GM23338 (cell line): ENCODE measurements at regions not wholly inside any gene's neighbourhood (a gene's known extent, or its start where the extent isn't known, plus 50 kb on each side); places are given as distances from the start of the nearest gene placed in this dataset.

ENCODE experiments used
- ATAC-seq: fragments of 200-7000 bp; cut with Tn5 transposase; 3 replicates; pipeline ENCODE4 v1.9.1; 2020
- DNase-seq: peaks from one replicate; pipeline ENCODE4 v3.0.0-alpha.2; 2015; ENCODE audit warnings: low spot score
- H2AFZ ChIP-seq: fragments of 200-600 bp; sonication (generic); 2 replicates; pipeline ENCODE4 v1.8.0; 2016; ENCODE audit warnings: antibody characterized with exemption, mild to moderate bottlenecking, moderate library complexity
- H3F3A ChIP-seq: fragments of 200-600 bp; sonication (generic); replicated peaks from 2 replicates; pipeline ENCODE4 v1.8.0; 2017; ENCODE audit warnings: antibody characterized with exemption, mixed run types, low read depth
- H3K27ac ChIP-seq: fragments of 200-600 bp; sonication (generic); 2 replicates; pipeline ENCODE4 v1.6.1; 2016; ENCODE audit warnings: low read depth
- H3K27me3 ChIP-seq: fragments of 200-600 bp; sonication (generic); 2 replicates; pipeline ENCODE4 v1.8.0; 2016; ENCODE audit warnings: mild to moderate bottlenecking, mixed run types, moderate library complexity; ENCODE audit not compliant: insufficient read depth
- H3K36me3 ChIP-seq: fragments of 200-600 bp; sonication (generic); 2 replicates; pipeline ENCODE4 v1.8.0; 2016; ENCODE audit warnings: mild to moderate bottlenecking; ENCODE audit not compliant: insufficient read depth
- H3K4me1 ChIP-seq: fragments of 200-600 bp; sonication (generic); 2 replicates; pipeline ENCODE4 v1.8.0; 2016; ENCODE audit warnings: mild to moderate bottlenecking, moderate library complexity; ENCODE audit not compliant: insufficient read depth
- H3K4me2 ChIP-seq: fragments of 200-600 bp; sonication (generic); 2 replicates; pipeline ENCODE4 v1.7.1; 2017; ENCODE audit warnings: mixed run types
- H3K4me3 ChIP-seq: fragments of 200-600 bp; sonication (generic); 2 replicates; pipeline ENCODE4 v1.6.1; 2016; ENCODE audit warnings: mixed run types
- H3K79me2 ChIP-seq: fragments of 200-600 bp; sonication (generic); replicated peaks from 2 replicates; pipeline ENCODE4 v1.8.0; 2017; ENCODE audit warnings: mild to moderate bottlenecking; ENCODE audit not compliant: insufficient read depth
- H3K9me2 ChIP-seq: fragments of 200-600 bp; sonication (generic); 2 replicates; pipeline ENCODE4 v1.8.0; 2017; ENCODE audit not compliant: insufficient read depth
- H4K20me1 ChIP-seq: fragments of 200-600 bp; sonication (generic); replicated peaks from 2 replicates; pipeline ENCODE4 v1.8.0; 2017; ENCODE audit warnings: mild to moderate bottlenecking; ENCODE audit not compliant: insufficient read depth
- H3K27ac Mint-ChIP-seq: 2 replicates; pipeline ENCODE4 v1.8.0; 2020; ENCODE audit warnings: inconsistent platforms, mild to moderate bottlenecking, moderate library complexity, mixed read lengths
- H3K27me3 Mint-ChIP-seq: 3 replicates; pipeline ENCODE4 v1.8.0; 2022; ENCODE audit warnings: low read depth, mild to moderate bottlenecking, moderate library complexity, mixed read lengths, inconsistent platforms; ENCODE audit not compliant: insufficient read depth, poor library complexity
- H3K36me3 Mint-ChIP-seq: 3 replicates; pipeline ENCODE4 v1.8.0; 2021; ENCODE audit warnings: low read depth, mild to moderate bottlenecking, inconsistent platforms, moderate library complexity, mixed read lengths
- H3K4me1 Mint-ChIP-seq: 3 replicates; pipeline ENCODE4 v1.8.0; 2020; ENCODE audit warnings: mild to moderate bottlenecking, inconsistent platforms, mixed read lengths
- H3K4me3 Mint-ChIP-seq: 3 replicates; pipeline ENCODE4 v1.8.0; 2021; ENCODE audit warnings: moderate library complexity, mild to moderate bottlenecking, inconsistent platforms, mixed read lengths
- H3K9me3 Mint-ChIP-seq: 3 replicates; pipeline ENCODE4 v1.8.0; 2020; ENCODE audit warnings: moderate library complexity, mild to moderate bottlenecking, inconsistent platforms, mixed read lengths
- CREB1 ChIP-seq: fragments of 250-450 bp; sonication (Bioruptor Pico); IDR thresholded peaks from 2 replicates; pipeline ENCODE4 v1.5.0; 2020; ENCODE audit warnings: low read depth, mild to moderate bottlenecking, moderate library complexity
- EZH2 ChIP-seq: fragments of 200-600 bp; sonication (generic); IDR thresholded peaks from one replicate; pipeline ENCODE4 v1.8.0; 2017; ENCODE audit warnings: antibody characterized with exemption, mild to moderate bottlenecking, low read depth; ENCODE audit not compliant: unreplicated experiment
- EZH2phosphoT487 ChIP-seq: fragments of 200-600 bp; sonication (generic); IDR thresholded peaks from one replicate; pipeline ENCODE4 v1.8.1; 2018; ENCODE audit warnings: antibody characterized with exemption; ENCODE audit not compliant: unreplicated experiment
- JUNB ChIP-seq: IDR thresholded peaks from one replicate; pipeline ENCODE4 v1.6.1; 2016; ENCODE audit warnings: antibody characterized with exemption; ENCODE audit not compliant: unreplicated experiment
- NANOG ChIP-seq: IDR thresholded peaks from 2 replicates; pipeline ENCODE4 v1.6.1; 2016; ENCODE audit warnings: antibody characterized with exemption, borderline replicate concordance
- POLR2AphosphoS5 ChIP-seq: IDR thresholded peaks from 2 replicates; pipeline ENCODE4 v1.6.1; 2016; ENCODE audit warnings: antibody characterized with exemption, low read depth
- STAT1 ChIP-seq: IDR thresholded peaks from one replicate; pipeline ENCODE4 v1.6.1; 2016; ENCODE audit warnings: antibody characterized with exemption; ENCODE audit not compliant: unreplicated experiment
- ZNF114 ChIP-seq: fragments of 250-450 bp; sonication (Bioruptor Pico); IDR thresholded peaks from 2 replicates; pipeline ENCODE4 v1.5.0; 2020; ENCODE audit warnings: mild to moderate bottlenecking, moderate library complexity
- ZNF331 ChIP-seq: fragments of 250-450 bp; sonication (Bioruptor Pico); IDR thresholded peaks from 2 replicates; pipeline ENCODE4 v1.5.0; 2020; ENCODE audit warnings: low read depth, mild to moderate bottlenecking, moderate library complexity
- TF ChIP-seq, protein P1 (sequence below), 2 experiments: fragments of 200-600 bp in 1 of 2; sonication (generic) in 1 of 2; conservative IDR thresholded peaks; 2 replicates each; pipeline versions ENCODE4 v1.5.1 to v1.6.1; 2016 to 2017; ENCODE audit warnings: antibody characterized with exemption in 2 of 2, low read depth in 2 of 2, mild to moderate bottlenecking in 2 of 2, moderate library complexity in 1 of 2
- TF ChIP-seq, protein P2 (sequence below): IDR thresholded peaks from 2 replicates; pipeline ENCODE4 v1.6.1; 2016; ENCODE audit warnings: antibody characterized with exemption
- TF ChIP-seq, protein P3 (sequence below): fragments of 250-450 bp; sonication (Bioruptor Pico); IDR thresholded peaks from 2 replicates; pipeline ENCODE4 v1.5.0; 2020; ENCODE audit warnings: mild to moderate bottlenecking, moderate library complexity
- TF ChIP-seq, protein P4 (sequence below): IDR thresholded peaks from one replicate; pipeline ENCODE4 v1.6.1; 2018; ENCODE audit warnings: antibody characterized with exemption; ENCODE audit not compliant: unreplicated experiment

DNA sequence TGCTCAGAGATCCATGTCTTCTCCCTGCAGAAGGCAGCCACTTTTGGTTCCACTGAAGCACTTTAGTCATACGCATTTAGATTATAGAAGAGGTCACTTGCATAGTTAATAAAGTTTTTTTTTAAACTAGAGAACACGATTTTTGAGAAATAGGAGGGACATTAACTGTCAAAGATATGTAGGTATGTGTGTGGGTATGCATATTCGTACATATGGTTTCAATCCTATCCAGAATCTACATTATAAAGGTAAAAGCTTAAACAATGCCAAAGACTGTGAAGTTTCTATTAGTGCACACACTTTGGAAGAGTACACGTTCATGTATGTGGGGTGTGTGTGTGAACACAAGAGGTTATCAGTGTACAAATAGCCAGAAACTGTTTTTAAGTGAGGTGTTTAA lies 103.2 kb downstream of the BTBD3 start:
- H3K4me3 Mint-ChIP-seq, result no peak overlapping the region
- H4K20me1 ChIP-seq, result no peaks in the 10 kb centered on the region
- H2AFZ ChIP-seq, result no peak overlapping the region
- no peaks in the 10 kb centered on the region for H3K4me1 ChIP-seq
- TF ChIP-seq, protein P1, sequence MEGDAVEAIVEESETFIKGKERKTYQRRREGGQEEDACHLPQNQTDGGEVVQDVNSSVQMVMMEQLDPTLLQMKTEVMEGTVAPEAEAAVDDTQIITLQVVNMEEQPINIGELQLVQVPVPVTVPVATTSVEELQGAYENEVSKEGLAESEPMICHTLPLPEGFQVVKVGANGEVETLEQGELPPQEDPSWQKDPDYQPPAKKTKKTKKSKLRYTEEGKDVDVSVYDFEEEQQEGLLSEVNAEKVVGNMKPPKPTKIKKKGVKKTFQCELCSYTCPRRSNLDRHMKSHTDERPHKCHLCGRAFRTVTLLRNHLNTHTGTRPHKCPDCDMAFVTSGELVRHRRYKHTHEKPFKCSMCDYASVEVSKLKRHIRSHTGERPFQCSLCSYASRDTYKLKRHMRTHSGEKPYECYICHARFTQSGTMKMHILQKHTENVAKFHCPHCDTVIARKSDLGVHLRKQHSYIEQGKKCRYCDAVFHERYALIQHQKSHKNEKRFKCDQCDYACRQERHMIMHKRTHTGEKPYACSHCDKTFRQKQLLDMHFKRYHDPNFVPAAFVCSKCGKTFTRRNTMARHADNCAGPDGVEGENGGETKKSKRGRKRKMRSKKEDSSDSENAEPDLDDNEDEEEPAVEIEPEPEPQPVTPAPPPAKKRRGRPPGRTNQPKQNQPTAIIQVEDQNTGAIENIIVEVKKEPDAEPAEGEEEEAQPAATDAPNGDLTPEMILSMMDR (conservative IDR thresholded peaks at IDR 0.05; ENCODE audit: low read depth in 2 of 2), result no peak
- TF ChIP-seq, protein P2, sequence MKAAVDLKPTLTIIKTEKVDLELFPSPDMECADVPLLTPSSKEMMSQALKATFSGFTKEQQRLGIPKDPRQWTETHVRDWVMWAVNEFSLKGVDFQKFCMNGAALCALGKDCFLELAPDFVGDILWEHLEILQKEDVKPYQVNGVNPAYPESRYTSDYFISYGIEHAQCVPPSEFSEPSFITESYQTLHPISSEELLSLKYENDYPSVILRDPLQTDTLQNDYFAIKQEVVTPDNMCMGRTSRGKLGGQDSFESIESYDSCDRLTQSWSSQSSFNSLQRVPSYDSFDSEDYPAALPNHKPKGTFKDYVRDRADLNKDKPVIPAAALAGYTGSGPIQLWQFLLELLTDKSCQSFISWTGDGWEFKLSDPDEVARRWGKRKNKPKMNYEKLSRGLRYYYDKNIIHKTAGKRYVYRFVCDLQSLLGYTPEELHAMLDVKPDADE, result no peak
- TF ChIP-seq, protein P3, sequence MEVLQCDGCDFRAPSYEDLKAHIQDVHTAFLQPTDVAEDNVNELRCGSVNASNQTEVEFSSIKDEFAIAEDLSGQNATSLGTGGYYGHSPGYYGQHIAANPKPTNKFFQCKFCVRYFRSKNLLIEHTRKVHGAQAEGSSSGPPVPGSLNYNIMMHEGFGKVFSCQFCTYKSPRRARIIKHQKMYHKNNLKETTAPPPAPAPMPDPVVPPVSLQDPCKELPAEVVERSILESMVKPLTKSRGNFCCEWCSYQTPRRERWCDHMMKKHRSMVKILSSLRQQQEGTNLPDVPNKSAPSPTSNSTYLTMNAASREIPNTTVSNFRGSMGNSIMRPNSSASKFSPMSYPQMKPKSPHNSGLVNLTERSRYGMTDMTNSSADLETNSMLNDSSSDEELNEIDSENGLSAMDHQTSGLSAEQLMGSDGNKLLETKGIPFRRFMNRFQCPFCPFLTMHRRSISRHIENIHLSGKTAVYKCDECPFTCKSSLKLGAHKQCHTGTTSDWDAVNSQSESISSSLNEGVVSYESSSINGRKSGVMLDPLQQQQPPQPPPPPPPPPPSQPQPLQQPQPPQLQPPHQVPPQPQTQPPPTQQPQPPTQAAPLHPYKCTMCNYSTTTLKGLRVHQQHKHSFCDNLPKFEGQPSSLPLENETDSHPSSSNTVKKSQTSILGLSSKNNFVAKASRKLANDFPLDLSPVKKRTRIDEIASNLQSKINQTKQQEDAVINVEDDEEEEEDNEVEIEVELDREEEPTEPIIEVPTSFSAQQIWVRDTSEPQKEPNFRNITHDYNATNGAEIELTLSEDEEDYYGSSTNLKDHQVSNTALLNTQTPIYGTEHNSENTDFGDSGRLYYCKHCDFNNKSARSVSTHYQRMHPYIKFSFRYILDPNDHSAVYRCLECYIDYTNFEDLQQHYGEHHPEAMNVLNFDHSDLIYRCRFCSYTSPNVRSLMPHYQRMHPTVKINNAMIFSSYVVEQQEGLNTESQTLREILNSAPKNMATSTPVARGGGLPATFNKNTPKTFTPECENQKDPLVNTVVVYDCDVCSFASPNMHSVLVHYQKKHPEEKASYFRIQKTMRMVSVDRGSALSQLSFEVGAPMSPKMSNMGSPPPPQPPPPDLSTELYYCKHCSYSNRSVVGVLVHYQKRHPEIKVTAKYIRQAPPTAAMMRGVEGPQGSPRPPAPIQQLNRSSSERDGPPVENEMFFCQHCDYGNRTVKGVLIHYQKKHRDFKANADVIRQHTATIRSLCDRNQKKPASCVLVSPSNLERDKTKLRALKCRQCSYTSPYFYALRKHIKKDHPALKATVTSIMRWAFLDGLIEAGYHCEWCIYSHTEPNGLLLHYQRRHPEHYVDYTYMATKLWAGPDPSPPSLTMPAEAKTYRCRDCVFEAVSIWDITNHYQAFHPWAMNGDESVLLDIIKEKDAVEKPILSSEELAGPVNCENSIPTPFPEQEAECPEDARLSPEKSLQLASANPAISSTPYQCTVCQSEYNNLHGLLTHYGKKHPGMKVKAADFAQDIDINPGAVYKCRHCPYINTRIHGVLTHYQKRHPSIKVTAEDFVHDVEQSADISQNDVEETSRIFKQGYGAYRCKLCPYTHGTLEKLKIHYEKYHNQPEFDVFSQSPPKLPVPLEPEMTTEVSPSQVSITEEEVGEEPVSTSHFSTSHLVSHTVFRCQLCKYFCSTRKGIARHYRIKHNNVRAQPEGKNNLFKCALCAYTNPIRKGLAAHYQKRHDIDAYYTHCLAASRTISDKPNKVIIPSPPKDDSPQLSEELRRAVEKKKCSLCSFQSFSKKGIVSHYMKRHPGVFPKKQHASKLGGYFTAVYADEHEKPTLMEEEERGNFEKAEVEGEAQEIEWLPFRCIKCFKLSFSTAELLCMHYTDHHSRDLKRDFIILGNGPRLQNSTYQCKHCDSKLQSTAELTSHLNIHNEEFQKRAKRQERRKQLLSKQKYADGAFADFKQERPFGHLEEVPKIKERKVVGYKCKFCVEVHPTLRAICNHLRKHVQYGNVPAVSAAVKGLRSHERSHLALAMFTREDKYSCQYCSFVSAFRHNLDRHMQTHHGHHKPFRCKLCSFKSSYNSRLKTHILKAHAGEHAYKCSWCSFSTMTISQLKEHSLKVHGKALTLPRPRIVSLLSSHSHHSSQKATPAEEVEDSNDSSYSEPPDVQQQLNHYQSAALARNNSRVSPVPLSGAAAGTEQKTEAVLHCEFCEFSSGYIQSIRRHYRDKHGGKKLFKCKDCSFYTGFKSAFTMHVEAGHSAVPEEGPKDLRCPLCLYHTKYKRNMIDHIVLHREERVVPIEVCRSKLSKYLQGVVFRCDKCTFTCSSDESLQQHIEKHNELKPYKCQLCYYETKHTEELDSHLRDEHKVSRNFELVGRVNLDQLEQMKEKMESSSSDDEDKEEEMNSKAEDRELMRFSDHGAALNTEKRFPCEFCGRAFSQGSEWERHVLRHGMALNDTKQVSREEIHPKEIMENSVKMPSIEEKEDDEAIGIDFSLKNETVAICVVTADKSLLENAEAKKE (CRISPR knock-in tag), result no peak
- TF ChIP-seq EZH2, result no peak
- TF ChIP-seq POLR2AphosphoS5, result no peak
- no peak for TF ChIP-seq NANOG
- no peak for TF ChIP-seq ZNF114
- TF ChIP-seq STAT1, result no peak
- TF ChIP-seq CREB1, result no peak
- no peak for TF ChIP-seq ZNF331 (CRISPR knock-in tag)
- TF ChIP-seq EZH2phosphoT487, result no peak
- no peak for TF ChIP-seq JUNB
- TF ChIP-seq, protein P4, sequence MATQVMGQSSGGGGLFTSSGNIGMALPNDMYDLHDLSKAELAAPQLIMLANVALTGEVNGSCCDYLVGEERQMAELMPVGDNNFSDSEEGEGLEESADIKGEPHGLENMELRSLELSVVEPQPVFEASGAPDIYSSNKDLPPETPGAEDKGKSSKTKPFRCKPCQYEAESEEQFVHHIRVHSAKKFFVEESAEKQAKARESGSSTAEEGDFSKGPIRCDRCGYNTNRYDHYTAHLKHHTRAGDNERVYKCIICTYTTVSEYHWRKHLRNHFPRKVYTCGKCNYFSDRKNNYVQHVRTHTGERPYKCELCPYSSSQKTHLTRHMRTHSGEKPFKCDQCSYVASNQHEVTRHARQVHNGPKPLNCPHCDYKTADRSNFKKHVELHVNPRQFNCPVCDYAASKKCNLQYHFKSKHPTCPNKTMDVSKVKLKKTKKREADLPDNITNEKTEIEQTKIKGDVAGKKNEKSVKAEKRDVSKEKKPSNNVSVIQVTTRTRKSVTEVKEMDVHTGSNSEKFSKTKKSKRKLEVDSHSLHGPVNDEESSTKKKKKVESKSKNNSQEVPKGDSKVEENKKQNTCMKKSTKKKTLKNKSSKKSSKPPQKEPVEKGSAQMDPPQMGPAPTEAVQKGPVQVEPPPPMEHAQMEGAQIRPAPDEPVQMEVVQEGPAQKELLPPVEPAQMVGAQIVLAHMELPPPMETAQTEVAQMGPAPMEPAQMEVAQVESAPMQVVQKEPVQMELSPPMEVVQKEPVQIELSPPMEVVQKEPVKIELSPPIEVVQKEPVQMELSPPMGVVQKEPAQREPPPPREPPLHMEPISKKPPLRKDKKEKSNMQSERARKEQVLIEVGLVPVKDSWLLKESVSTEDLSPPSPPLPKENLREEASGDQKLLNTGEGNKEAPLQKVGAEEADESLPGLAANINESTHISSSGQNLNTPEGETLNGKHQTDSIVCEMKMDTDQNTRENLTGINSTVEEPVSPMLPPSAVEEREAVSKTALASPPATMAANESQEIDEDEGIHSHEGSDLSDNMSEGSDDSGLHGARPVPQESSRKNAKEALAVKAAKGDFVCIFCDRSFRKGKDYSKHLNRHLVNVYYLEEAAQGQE, result no peak
- H3F3A ChIP-seq, result no peaks in the 10 kb centered on the region
- H3K36me3 ChIP-seq, result no peaks in the 10 kb centered on the region
- H3K4me2 ChIP-seq, result no peak overlapping the region
- no peaks in the 10 kb centered on the region for H3K4me1 Mint-ChIP-seq
- H3K9me2 ChIP-seq, result 0 out of 2 replicates have a peak, but pooled peaks cover 21% of the 10 kb centered on the region
- H3K36me3 Mint-ChIP-seq, result no peaks in the 10 kb centered on the region
- H3K79me2 ChIP-seq, result no peaks in the 10 kb centered on the region
- DNase-seq (no peak), ATAC-seq (no peak)
- no peaks in the 10 kb centered on the region for H3K27me3 ChIP-seq
- no peak overlapping the region for H3K4me3 ChIP-seq
- peaks cover 6% of the 10 kb centered on the region for H3K27me3 Mint-ChIP-seq
- no peak overlapping the region for H3K27ac Mint-ChIP-seq
- no peak overlapping the region for H3K27ac ChIP-seq
- H3K9me3 Mint-ChIP-seq, result no peaks in the 10 kb centered on the region
